ENCODE measurements at regions not wholly inside any gene's neighbourhood (a gene's known extent, or its start where the extent isn't known, plus 50 kb on each side); places are given as distances from the start of the nearest gene placed in this dataset.

- TF ChIP-seq RAD21 (IDR thresholded peaks at IDR 0.05) (no peak), CTCF (IDR thresholded peaks at IDR 0.05; ENCODE audit: low read depth, low read length, missing input control) (no peak), SP1 (IDR thresholded peaks at IDR 0.05) (no peak), HNF4A (conservative IDR thresholded peaks at IDR 0.05) (no peak), GABPA (IDR thresholded peaks at IDR 0.05 in 1 of 2, conservative IDR thresholded peaks at IDR 0.05 in 1 of 2) (no peak), EGR1 (IDR thresholded peaks at IDR 0.05; ENCODE audit: low read depth in 2 of 2) (no peak), ATF3 (IDR thresholded peaks at IDR 0.05) (no peak), MAX (IDR thresholded peaks at IDR 0.05) (no peak), TAF1 (conservative IDR thresholded peaks at IDR 0.05) (no peak)
Measured at GRCh38 chr18:11219571-11219970, 70.2 kb upstream of the PIEZO2 start.

All from liver (tissue), 3 donors.